Erythroblast (primary cell): ENCODE measurements at regions not wholly inside any gene's neighbourhood (a gene's known extent, or its start where the extent isn't known, plus 50 kb on each side); places are given as distances from the start of the nearest gene placed in this dataset.

ENCODE experiments used
- GATA1 ChIP-seq: IDR thresholded peaks from 2 replicates; pipeline ENCODE4 v1.6.1; 2011; ENCODE audit warnings: low read depth, mild to moderate bottlenecking, control low read depth, low read length, moderate library complexity
- POLR2A ChIP-seq: IDR thresholded peaks from 2 replicates; pipeline ENCODE4 v1.6.1; 2011; ENCODE audit warnings: mild to moderate bottlenecking, low read length

DNA sequence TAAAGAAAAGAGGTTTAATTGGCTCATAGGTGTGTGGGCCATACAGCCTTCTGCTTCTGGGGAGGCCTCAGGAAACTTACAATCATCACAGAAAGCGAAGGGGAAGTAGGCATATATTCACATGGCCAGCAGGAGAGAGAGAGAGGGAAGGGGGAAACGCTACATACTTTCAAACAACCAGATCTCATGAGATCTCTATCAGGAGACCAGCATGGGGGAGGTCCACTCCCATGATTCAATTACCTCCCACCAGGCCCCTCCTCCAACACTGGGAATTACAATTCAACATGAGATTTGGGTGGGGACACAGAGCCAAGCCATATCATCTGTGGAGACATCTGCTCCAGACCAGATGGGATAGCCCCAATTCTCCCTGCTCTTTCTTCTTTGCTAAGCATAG is 866.0 kb downstream of the BRD1 start:
- TF ChIP-seq POLR2A (no peak), GATA1 (no peak)
